ENCODE measurements at regions not wholly inside any gene's neighbourhood (a gene's known extent, or its start where the extent isn't known, plus 50 kb on each side); places are given as distances from the start of the nearest gene placed in this dataset.

GRCh38 chr5:155080721-155081120, 67.2 kb downstream of the KIF4B start:
- Histone ChIP-seq H3K4me3 (ENCODE audit: insufficient read depth, low read depth, low read length) (no peak overlapping the region), H4K5ac (ENCODE audit: low read depth, low read length) (no peak overlapping the region), H3K56ac (ENCODE audit: extremely low read depth, insufficient read depth, low read length) (no peak overlapping the region), H2AFZ (replicated peaks; ENCODE audit: low read length, poor library complexity) (peak overlapping the region; percentile 54), H2AK5ac (ENCODE audit: low read depth, low read length) (no peak overlapping the region), H3K9me3 (ENCODE audit: control insufficient read depth, insufficient read depth, low read length) (peaks cover 3% of the 10 kb centered on the region; the same call in 1 of the 2 replicates), H2BK120ac (ENCODE audit: low read depth, low read length) (no peak overlapping the region), H3K79me1 (ENCODE audit: low read depth in 1 of 2, low read length in 2 of 2) (no peaks in the 10 kb centered on the region), H2BK5ac (ENCODE audit: low read depth, low read length, poor library complexity, severe bottlenecking) (no peak overlapping the region), H3K27me3 (ENCODE audit: control insufficient read depth, insufficient read depth, low read length) (no peaks in the 10 kb centered on the region), H4K91ac (ENCODE audit: insufficient read depth, low read depth, low read length) (no peak overlapping the region; the same call in 1 of the 2 replicates), H3K9ac (ENCODE audit: low read depth, low read length) (no peak overlapping the region), H3K23ac (ENCODE audit: low read depth, low read length) (no peak overlapping the region), H4K20me1 (ENCODE audit: insufficient read depth, low read length) (no peaks in the 10 kb centered on the region), H3K14ac (replicated peaks; ENCODE audit: low read depth, low read length) (no peak overlapping the region), H3K4me1 (ENCODE audit: control insufficient read depth, insufficient read depth, low read length) (no peaks in the 10 kb centered on the region; the same call in 1 of the 2 replicates), H3K4me2 (ENCODE audit: low read depth, low read length) (no peak overlapping the region), H2BK20ac (ENCODE audit: low read depth, low read length) (no peak overlapping the region), H3K9me1 (ENCODE audit: insufficient read depth, low read length) (no peaks in the 10 kb centered on the region), H3K4ac (ENCODE audit: low read depth, low read length) (no peak overlapping the region), H3K36me3 (ENCODE audit: control insufficient read depth, insufficient read depth, low read length) (no peaks in the 10 kb centered on the region), H4K8ac (ENCODE audit: low read depth in 2 of 2, low read length in 2 of 2) (no peak overlapping the region; a peak in 1 of 4 replicates), H2BK15ac (ENCODE audit: low read depth, low read length) (no peak overlapping the region), H3K27ac (ENCODE audit: insufficient read depth, low read length) (no peak overlapping the region), H2AK9ac (replicated peaks; ENCODE audit: low read depth, low read length, poor library complexity) (no peak overlapping the region), H3K18ac (ENCODE audit: low read depth, low read length) (no peak overlapping the region)
- in situ Hi-C loops (cut with MboI; ENCODE audit: low sequenced_read_pairs) (no loop called here), intact Hi-C loops (cut with micrococcal nuclease) (no loop called here), dilution Hi-C loops (cut with HindIII; ENCODE audit: low sequenced_read_pairs, unreplicated experiment) (no loop called here)
- no TSS peak for BruUV-seq (replicated peaks)
- ATAC-seq (ENCODE audit: low read depth) = no peak
- POLR2A ChIA-PET (ENCODE audit: unreplicated experiment) = no interaction called here
- no peak for DNase-seq
- WGBS, 2 experiments (ENCODE audit: extremely low coverage in 2 of 2, insufficient read length in 1 of 2) = 57% methylated on average over 2 of the region's 3 CpGs; no CpG with 5 or more reads in 1 of the 2 experiments
- TF ChIP-seq CHD1 (IDR thresholded peaks at IDR 0.05; ENCODE audit: low read depth, low read length) (no peak), CTCF (conservative IDR thresholded peaks at IDR 0.05; ENCODE audit: low read depth, low read length) (no peak), MAFK (IDR thresholded peaks at IDR 0.05; ENCODE audit: low read depth, low read length) (no peak), CEBPB (IDR thresholded peaks at IDR 0.05; ENCODE audit: low read depth, low read length) (no peak), SMC3 (IDR thresholded peaks at IDR 0.05; ENCODE audit: low read depth, low read length) (no peak), RAD21 (IDR thresholded peaks at IDR 0.05; ENCODE audit: low read length) (no peak), USF2 (IDR thresholded peaks at IDR 0.05; ENCODE audit: low read depth, low read length) (no peak), BHLHE40 (IDR thresholded peaks at IDR 0.05; ENCODE audit: low read depth, low read length) (no peak), NFE2L2 (IDR thresholded peaks at IDR 0.05; ENCODE audit: low read depth, low read length) (no peak), MXI1 (IDR thresholded peaks at IDR 0.05; ENCODE audit: borderline replicate concordance, low read depth, low read length) (no peak), POLR2A (IDR thresholded peaks at IDR 0.05; ENCODE audit: low read depth, low read length) (no peak), RCOR1 (IDR thresholded peaks at IDR 0.05; ENCODE audit: insufficient replicate concordance, low read length) (no peak), ELK1 (IDR thresholded peaks at IDR 0.05; ENCODE audit: borderline replicate concordance, low read depth, low read length) (no peak), MAZ (IDR thresholded peaks at IDR 0.05; ENCODE audit: borderline replicate concordance, low read depth, low read length) (no peak), RFX5 (IDR thresholded peaks at IDR 0.05; ENCODE audit: low read depth, low read length) (no peak), FOS (IDR thresholded peaks at IDR 0.05; ENCODE audit: low read depth, low read length) (no peak)
- CTCF ChIA-PET = no interaction called here
